ENCODE measurements at regions not wholly inside any gene's neighbourhood (a gene's known extent, or its start where the extent isn't known, plus 50 kb on each side); places are given as distances from the start of the nearest gene placed in this dataset.

- Histone ChIP-seq H3K9me3 (ENCODE audit: control insufficient read depth in 2 of 2, low read length in 2 of 2) (no peaks in the 10 kb centered on the region), H3K27ac (ENCODE audit: low read depth in 2 of 2, low read length in 2 of 2) (no peak overlapping the region), H3K27me3 (ENCODE audit: control insufficient read depth in 2 of 2, insufficient read depth in 2 of 2, low read length in 2 of 2) (no peaks in the 10 kb centered on the region), H3K9ac (ENCODE audit: low read depth in 1 of 2, low read length in 2 of 2) (no peak overlapping the region), H3K36me3 (ENCODE audit: control insufficient read depth in 2 of 2, insufficient read depth in 2 of 2, low read length in 2 of 2) (no peaks in the 10 kb centered on the region), H3K4me1 (ENCODE audit: control insufficient read depth in 2 of 2, insufficient read depth in 2 of 2, low read length in 2 of 2) (no peaks in the 10 kb centered on the region), H3K4me3 (ENCODE audit: low read length in 2 of 2) (no peak overlapping the region)
Measured at GRCh38 chr19:31145007-31145406, 204.2 kb downstream of the TSHZ3 start.

- Histone ChIP-seq H3K4me1 (ENCODE audit: control insufficient read depth in 2 of 2, insufficient read depth in 2 of 2, low read length in 2 of 2) (no peaks in the 10 kb centered on the region), H3K27me3 (ENCODE audit: control insufficient read depth in 2 of 2, insufficient read depth in 2 of 2, low read length in 2 of 2) (no peaks in the 10 kb centered on the region), H3K9me3 (ENCODE audit: control insufficient read depth in 2 of 2, low read length in 2 of 2) (no peaks in the 10 kb centered on the region), H3K27ac (ENCODE audit: low read depth in 2 of 2, low read length in 2 of 2) (no peak overlapping the region), H3K36me3 (ENCODE audit: control insufficient read depth in 2 of 2, insufficient read depth in 2 of 2, low read length in 2 of 2) (no peaks in the 10 kb centered on the region), H3K9ac (ENCODE audit: low read depth in 1 of 2, low read length in 2 of 2) (no peak overlapping the region), H3K4me3 (ENCODE audit: low read length in 2 of 2) (no peak overlapping the region)
Measured at GRCh38 chr19:31144075-31144870, 205.0 kb downstream of the TSHZ3 start.

GRCh38 chr19:31141301-31141700 is 207.9 kb downstream of the TSHZ3 start:
- Histone ChIP-seq H3K9ac (ENCODE audit: low read depth in 1 of 2, low read length in 2 of 2) (no peak overlapping the region), H3K27ac (ENCODE audit: low read depth in 2 of 2, low read length in 2 of 2) (no peak overlapping the region), H3K9me3 (ENCODE audit: control insufficient read depth in 2 of 2, low read length in 2 of 2) (no peaks in the 10 kb centered on the region), H3K4me3 (ENCODE audit: low read length in 2 of 2) (no peak overlapping the region), H3K4me1 (ENCODE audit: control insufficient read depth in 2 of 2, insufficient read depth in 2 of 2, low read length in 2 of 2) (peaks cover 0 to 6% of the 10 kb centered on the region in 2 donors), H3K27me3 (ENCODE audit: control insufficient read depth in 2 of 2, insufficient read depth in 2 of 2, low read length in 2 of 2) (no peaks in the 10 kb centered on the region), H3K36me3 (ENCODE audit: control insufficient read depth in 2 of 2, insufficient read depth in 2 of 2, low read length in 2 of 2) (no peaks in the 10 kb centered on the region)

DNA sequence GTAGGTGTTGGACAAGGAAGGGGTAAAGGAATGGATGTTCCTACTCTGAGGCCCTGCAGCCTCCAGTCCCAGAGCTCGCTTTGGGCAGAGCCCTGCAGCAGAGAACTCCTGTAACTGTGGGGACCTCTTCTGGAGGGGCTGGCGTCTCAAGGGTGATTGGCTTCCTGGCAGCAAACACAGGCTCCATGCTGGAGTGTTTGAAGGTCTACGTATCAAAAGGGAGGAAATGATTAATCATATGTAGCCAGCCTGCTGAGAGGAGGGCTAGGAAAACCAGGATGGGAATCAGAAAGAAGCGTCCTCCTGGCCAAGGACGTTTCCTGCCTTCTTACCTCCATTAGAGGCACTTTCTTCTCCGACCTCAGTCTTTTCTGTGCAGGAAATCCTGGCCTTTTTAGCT is 208.5 kb downstream of the TSHZ3 start:
- H3K9me3 ChIP-seq (ENCODE audit: control insufficient read depth in 2 of 2, low read length in 2 of 2), result no peaks in the 10 kb centered on the region
- no peak overlapping the region for H3K9ac ChIP-seq (ENCODE audit: low read depth in 1 of 2, low read length in 2 of 2)
- no peaks in the 10 kb centered on the region for H3K27me3 ChIP-seq (ENCODE audit: control insufficient read depth in 2 of 2, insufficient read depth in 2 of 2, low read length in 2 of 2)
- H3K4me1 ChIP-seq (ENCODE audit: control insufficient read depth in 2 of 2, insufficient read depth in 2 of 2, low read length in 2 of 2), result peaks cover 0 to 6% of the 10 kb centered on the region in 2 donors
- H3K27ac ChIP-seq (ENCODE audit: low read depth in 2 of 2, low read length in 2 of 2), result no peak overlapping the region
- no peaks in the 10 kb centered on the region for H3K36me3 ChIP-seq (ENCODE audit: control insufficient read depth in 2 of 2, insufficient read depth in 2 of 2, low read length in 2 of 2)
- H3K4me3 ChIP-seq (ENCODE audit: low read length in 2 of 2), result no peak overlapping the region

- Histone ChIP-seq H3K9me3 (ENCODE audit: control insufficient read depth in 2 of 2, low read length in 2 of 2) (no peaks in the 10 kb centered on the region), H3K27ac (ENCODE audit: low read depth in 2 of 2, low read length in 2 of 2) (no peak overlapping the region), H3K36me3 (ENCODE audit: control insufficient read depth in 2 of 2, insufficient read depth in 2 of 2, low read length in 2 of 2) (no peaks in the 10 kb centered on the region), H3K27me3 (ENCODE audit: control insufficient read depth in 2 of 2, insufficient read depth in 2 of 2, low read length in 2 of 2) (no peaks in the 10 kb centered on the region), H3K9ac (ENCODE audit: low read depth in 1 of 2, low read length in 2 of 2) (no peak overlapping the region), H3K4me1 (ENCODE audit: control insufficient read depth in 2 of 2, insufficient read depth in 2 of 2, low read length in 2 of 2) (peaks cover 0 to 6% of the 10 kb centered on the region in 2 donors), H3K4me3 (ENCODE audit: low read length in 2 of 2) (no peak overlapping the region)
Measured at GRCh38 chr19:31139871-31140505, 209.2 kb downstream of the TSHZ3 start.

GRCh38 chr19:31138077-31138476 is 211.2 kb downstream of the TSHZ3 start:
- no peak overlapping the region for H3K4me3 ChIP-seq (ENCODE audit: low read length in 2 of 2)
- H3K27me3 ChIP-seq (ENCODE audit: control insufficient read depth in 2 of 2, insufficient read depth in 2 of 2, low read length in 2 of 2), result no peaks in the 10 kb centered on the region
- no peaks in the 10 kb centered on the region for H3K36me3 ChIP-seq (ENCODE audit: control insufficient read depth in 2 of 2, insufficient read depth in 2 of 2, low read length in 2 of 2)
- no peak overlapping the region for H3K9ac ChIP-seq (ENCODE audit: low read depth in 1 of 2, low read length in 2 of 2)
- H3K27ac ChIP-seq (ENCODE audit: low read depth in 2 of 2, low read length in 2 of 2), result no peak overlapping the region
- no peaks in the 10 kb centered on the region for H3K9me3 ChIP-seq (ENCODE audit: control insufficient read depth in 2 of 2, low read length in 2 of 2)
- peaks cover 0 to 6% of the 10 kb centered on the region in 2 donors for H3K4me1 ChIP-seq (ENCODE audit: control insufficient read depth in 2 of 2, insufficient read depth in 2 of 2, low read length in 2 of 2)

GRCh38 chr19:31135841-31136240 is 213.4 kb downstream of the TSHZ3 start:
- Histone ChIP-seq H3K27ac (ENCODE audit: low read depth in 2 of 2, low read length in 2 of 2) (no peak overlapping the region), H3K9me3 (ENCODE audit: control insufficient read depth in 2 of 2, low read length in 2 of 2) (no peaks in the 10 kb centered on the region), H3K36me3 (ENCODE audit: control insufficient read depth in 2 of 2, insufficient read depth in 2 of 2, low read length in 2 of 2) (no peaks in the 10 kb centered on the region), H3K4me3 (ENCODE audit: low read length in 2 of 2) (no peak overlapping the region), H3K4me1 (ENCODE audit: control insufficient read depth in 2 of 2, insufficient read depth in 2 of 2, low read length in 2 of 2) (peaks cover 0 to 6% of the 10 kb centered on the region in 2 donors), H3K9ac (ENCODE audit: low read depth in 1 of 2, low read length in 2 of 2) (no peak overlapping the region), H3K27me3 (ENCODE audit: control insufficient read depth in 2 of 2, insufficient read depth in 2 of 2, low read length in 2 of 2) (no peaks in the 10 kb centered on the region)

GRCh38 chr19:31132753-31133110 is 216.5 kb downstream of the TSHZ3 start:
- no peak overlapping the region for H3K4me3 ChIP-seq (ENCODE audit: low read length in 2 of 2)
- no peaks in the 10 kb centered on the region for H3K36me3 ChIP-seq (ENCODE audit: control insufficient read depth in 2 of 2, insufficient read depth in 2 of 2, low read length in 2 of 2)
- H3K4me1 ChIP-seq (ENCODE audit: control insufficient read depth in 2 of 2, insufficient read depth in 2 of 2, low read length in 2 of 2), result no peaks in the 10 kb centered on the region
- H3K9ac ChIP-seq (ENCODE audit: low read depth in 1 of 2, low read length in 2 of 2), result no peak overlapping the region
- H3K27ac ChIP-seq (ENCODE audit: low read depth in 2 of 2, low read length in 2 of 2), result no peak overlapping the region
- no peaks in the 10 kb centered on the region for H3K27me3 ChIP-seq (ENCODE audit: control insufficient read depth in 2 of 2, insufficient read depth in 2 of 2, low read length in 2 of 2)
- H3K9me3 ChIP-seq (ENCODE audit: control insufficient read depth in 2 of 2, low read length in 2 of 2), result no peaks in the 10 kb centered on the region

GRCh38 chr19:31128291-31128690 is 220.9 kb downstream of the TSHZ3 start:
- Histone ChIP-seq H3K9me3 (ENCODE audit: control insufficient read depth in 2 of 2, low read length in 2 of 2) (no peaks in the 10 kb centered on the region), H3K27me3 (ENCODE audit: control insufficient read depth in 2 of 2, insufficient read depth in 2 of 2, low read length in 2 of 2) (no peaks in the 10 kb centered on the region), H3K4me1 (ENCODE audit: control insufficient read depth in 2 of 2, insufficient read depth in 2 of 2, low read length in 2 of 2) (peaks cover 0 to 2% of the 10 kb centered on the region in 2 donors), H3K36me3 (ENCODE audit: control insufficient read depth in 2 of 2, insufficient read depth in 2 of 2, low read length in 2 of 2) (no peaks in the 10 kb centered on the region), H3K4me3 (ENCODE audit: low read length in 2 of 2) (no peak overlapping the region), H3K9ac (ENCODE audit: low read depth in 1 of 2, low read length in 2 of 2) (no peak overlapping the region), H3K27ac (ENCODE audit: low read depth in 2 of 2, low read length in 2 of 2) (no peak overlapping the region)

GRCh38 chr19:31127134-31127967 is 221.9 kb downstream of the TSHZ3 start:
- Histone ChIP-seq H3K27me3 (ENCODE audit: control insufficient read depth in 2 of 2, insufficient read depth in 2 of 2, low read length in 2 of 2) (no peaks in the 10 kb centered on the region), H3K9me3 (ENCODE audit: control insufficient read depth in 2 of 2, low read length in 2 of 2) (no peaks in the 10 kb centered on the region), H3K4me1 (ENCODE audit: control insufficient read depth in 2 of 2, insufficient read depth in 2 of 2, low read length in 2 of 2) (peaks cover 0 to 2% of the 10 kb centered on the region in 2 donors), H3K36me3 (ENCODE audit: control insufficient read depth in 2 of 2, insufficient read depth in 2 of 2, low read length in 2 of 2) (no peaks in the 10 kb centered on the region), H3K9ac (ENCODE audit: low read depth in 1 of 2, low read length in 2 of 2) (no peak overlapping the region), H3K4me3 (ENCODE audit: low read length in 2 of 2) (no peak overlapping the region), H3K27ac (ENCODE audit: low read depth in 2 of 2, low read length in 2 of 2) (no peak overlapping the region)

All from mucosa of rectum (tissue), 2 donors.